Endothelial cell of umbilical vein (primary cell): ENCODE measurements at regions not wholly inside any gene's neighbourhood (a gene's known extent, or its start where the extent isn't known, plus 50 kb on each side); places are given as distances from the start of the nearest gene placed in this dataset.

Experiments used
- CTCF ChIP-seq, 2 donors: IDR thresholded peaks; 1 replicate in 1 of 2; 2 replicates in 1 of 2; pipeline ENCODE4 v1.5.1; 2011; ENCODE audit warnings: low read length in 2 of 2, mild to moderate bottlenecking in 2 of 2, moderate library complexity in 2 of 2, control low read depth in 1 of 2, inconsistent platforms in 1 of 2, low read depth in 1 of 2; ENCODE audit not compliant: insufficient read depth in 1 of 2; ENCODE audit errors: extremely low read depth in 1 of 2
- POLR2A ChIP-seq: IDR thresholded peaks from 2 replicates; pipeline ENCODE4 v1.6.1; 2012; ENCODE audit warnings: low read depth, mild to moderate bottlenecking, control low read depth, low read length
- POLR2AphosphoS5 ChIP-seq: IDR thresholded peaks from 2 replicates; pipeline ENCODE4 v1.6.1; 2012; ENCODE audit warnings: low read depth, mild to moderate bottlenecking, control low read depth, low read length, moderate library complexity; ENCODE audit not compliant: insufficient read depth

GRCh38 chr1:94616506-94616905 lies 74.9 kb upstream of the F3 start:
- no peak for TF ChIP-seq CTCF (IDR thresholded peaks at IDR 0.05; ENCODE audit: extremely low read depth in 1 of 2, insufficient read depth in 1 of 2, low read depth in 1 of 2, low read length in 2 of 2)
- no peak for TF ChIP-seq POLR2A
- TF ChIP-seq POLR2AphosphoS5 = no peak
